ENCODE measurements at regions not wholly inside any gene's neighbourhood (a gene's known extent, or its start where the extent isn't known, plus 50 kb on each side); places are given as distances from the start of the nearest gene placed in this dataset.
"Not testable (repeated sequence)": the region's sequence is repeated elsewhere in the genome, so short reads cannot be mapped to it uniquely, and the experiment has no call there.

GRCh38 chr2:61623747-61624146 lies 85.6 kb upstream of the XPO1 start:
- DNase-seq: no peak

GRCh38 chr2:61620244-61621159 lies 82.3 kb upstream of the XPO1 start:
- no peak for DNase-seq

- no peak for DNase-seq
Observed at GRCh38 chr2:61619561-61619960, 81.4 kb upstream of the XPO1 start.

GRCh38 chr2:61617610-61618009 lies 79.5 kb upstream of the XPO1 start:
- DNase-seq: no peak

- no peak for DNase-seq
Observed at GRCh38 chr2:61605245-61605644, 67.1 kb upstream of the XPO1 start.

GRCh38 chr2:61604433-61604832 lies 66.3 kb upstream of the XPO1 start:
- no peak for DNase-seq

GRCh38 chr2:61598515-61599156 lies 60.5 kb upstream of the XPO1 start:
- DNase-seq: not testable (repeated sequence)

GRCh38 chr2:61597300-61598289 lies 59.4 kb upstream of the XPO1 start:
- DNase-seq: no peak

- DNase-seq: not testable (repeated sequence)
Observed at GRCh38 chr2:61594201-61594600, 56.0 kb upstream of the XPO1 start.

GRCh38 chr2:61593648-61594047 lies 55.5 kb upstream of the XPO1 start:
- DNase-seq: not testable (repeated sequence)

- no peak for DNase-seq
Observed at GRCh38 chr2:61590214-61590613, 52.1 kb upstream of the XPO1 start.

- DNase-seq: no peak
Observed at GRCh38 chr2:61588566-61588965, 50.4 kb upstream of the XPO1 start.
